ENCODE measurements at regions not wholly inside any gene's neighbourhood (a gene's known extent, or its start where the extent isn't known, plus 50 kb on each side); places are given as distances from the start of the nearest gene placed in this dataset.
A peak's percentile ranks its signal among the peaks of the same experiment; 100 is the strongest.

DNA sequence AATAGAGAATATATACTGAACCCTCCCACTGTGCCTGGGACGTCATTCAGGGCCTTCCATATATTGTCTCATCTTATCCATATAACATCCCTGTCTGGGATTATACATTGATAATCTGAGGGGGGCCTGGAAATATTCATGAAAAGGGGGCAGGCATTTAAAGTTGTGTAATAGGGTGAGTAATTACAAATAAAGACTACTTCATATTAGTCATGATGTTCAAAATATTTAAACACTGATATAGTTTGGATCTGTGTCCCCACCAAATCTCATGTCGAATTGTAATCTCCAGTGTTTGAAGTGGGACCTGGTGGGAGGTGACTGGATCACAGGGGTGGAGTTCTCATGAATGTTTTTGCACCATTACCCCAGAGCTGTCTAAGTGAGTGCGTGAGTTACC, 97.8 kb downstream of the AQP9 start:
- H3K4me1 Mint-ChIP-seq (ENCODE audit: low read depth): no peaks in the 10 kb centered on the region
- H3K9me3 Mint-ChIP-seq: no peaks in the 10 kb centered on the region
- peaks cover 2% of the 10 kb centered on the region for H3K27me3 Mint-ChIP-seq
- no peaks in the 10 kb centered on the region for H3K36me3 Mint-ChIP-seq (ENCODE audit: low read depth)
- H3K27ac Mint-ChIP-seq: no peak overlapping the region
- no peak overlapping the region for H3K4me3 Mint-ChIP-seq

DNA sequence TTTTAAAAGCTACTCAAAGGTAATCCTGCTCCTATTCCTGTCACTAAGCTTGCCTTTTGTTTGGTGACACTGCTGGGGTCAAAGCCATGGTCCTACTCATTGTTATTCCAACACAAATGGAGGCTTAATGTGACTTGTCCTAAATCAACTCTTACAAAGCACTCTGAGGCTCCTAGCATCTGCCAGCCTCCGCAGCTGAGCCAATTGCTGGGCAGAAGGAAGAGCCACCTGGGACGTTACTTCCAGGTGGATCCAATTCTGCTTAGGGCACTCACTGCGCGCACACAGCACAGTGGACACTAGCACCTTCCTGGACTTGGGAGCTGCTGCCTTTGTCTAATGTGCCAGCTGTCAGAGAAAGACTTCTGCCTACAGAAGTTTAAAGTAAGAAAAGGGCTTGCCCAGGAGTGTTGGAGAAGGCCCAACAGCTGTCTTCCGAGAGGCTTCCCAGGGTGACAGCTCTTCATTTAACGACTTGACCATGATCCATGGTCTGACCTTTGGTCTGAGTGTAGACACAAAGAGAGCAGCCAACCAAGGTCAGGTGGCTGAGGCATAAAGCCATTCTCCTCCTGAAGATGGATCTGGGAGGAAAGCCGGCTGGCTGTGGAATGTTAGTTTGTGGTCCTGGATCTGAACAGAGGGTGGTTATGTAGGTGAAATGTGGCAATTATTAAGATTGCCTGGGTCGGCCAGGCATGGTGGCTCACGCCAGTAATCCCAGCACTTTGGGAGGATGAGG, 102.2 kb downstream of the AQP9 start:
- Mint-ChIP-seq H3K27ac (no peak overlapping the region), H3K27me3 (no peaks in the 10 kb centered on the region), H3K4me1 (ENCODE audit: low read depth) (no peaks in the 10 kb centered on the region), H3K4me3 (no peak overlapping the region), H3K36me3 (ENCODE audit: low read depth) (no peaks in the 10 kb centered on the region), H3K9me3 (no peaks in the 10 kb centered on the region)

DNA sequence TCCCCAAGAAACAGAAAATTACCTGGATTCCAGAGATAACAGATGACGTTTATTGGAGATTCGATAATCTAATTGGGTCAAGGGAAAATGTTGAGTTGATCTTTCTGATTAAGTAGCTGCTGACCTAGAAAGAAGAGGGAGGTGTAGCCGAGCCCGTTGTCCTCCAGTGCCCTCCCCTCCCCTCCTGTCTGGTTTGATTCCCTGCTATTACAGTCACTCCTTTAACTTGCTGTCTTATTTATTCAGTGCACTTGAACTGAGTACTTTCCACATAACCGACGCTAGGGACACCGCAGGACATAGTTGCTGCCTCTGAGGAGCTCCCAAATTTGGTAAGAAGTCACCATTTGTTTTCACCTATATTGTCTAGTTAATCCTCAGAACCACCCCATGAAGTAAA, 103.7 kb downstream of the AQP9 start:
- Mint-ChIP-seq H3K27ac (no peak overlapping the region), H3K4me1 (ENCODE audit: low read depth) (no peaks in the 10 kb centered on the region), H3K4me3 (no peak overlapping the region)

DNA sequence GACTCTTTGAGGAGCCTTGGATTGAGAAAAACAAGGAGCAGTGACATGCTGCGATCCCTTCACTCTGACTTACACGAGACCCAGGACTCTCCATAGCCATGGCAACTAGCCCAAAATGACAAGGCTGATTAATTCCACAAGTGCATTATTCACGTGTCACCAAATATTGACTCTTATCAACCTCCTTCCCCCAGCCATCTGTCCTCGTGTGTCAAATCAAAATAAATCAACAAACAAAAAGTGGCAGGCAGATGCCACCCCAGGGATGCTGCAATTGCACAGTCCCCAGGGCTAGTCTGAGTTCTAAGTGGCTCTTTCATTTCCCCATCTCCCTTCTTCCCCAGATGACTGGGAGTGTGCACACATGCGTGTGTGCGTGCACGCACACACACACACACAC, 104.9 kb downstream of the AQP9 start:
- H3K27ac Mint-ChIP-seq: no peak overlapping the region
- H3K4me3 Mint-ChIP-seq: no peak overlapping the region
- H3K9me3 Mint-ChIP-seq: no peaks in the 10 kb centered on the region
- H3K4me1 Mint-ChIP-seq (ENCODE audit: low read depth): no peaks in the 10 kb centered on the region
- no peaks in the 10 kb centered on the region for H3K36me3 Mint-ChIP-seq (ENCODE audit: low read depth)
- H3K27me3 Mint-ChIP-seq: no peaks in the 10 kb centered on the region

More for the DNA sequence above, 103.7 kb downstream of the AQP9 start:
- Mint-ChIP-seq H3K27me3 (no peaks in the 10 kb centered on the region), H3K9me3 (no peaks in the 10 kb centered on the region), H3K36me3 (ENCODE audit: low read depth) (no peaks in the 10 kb centered on the region)

DNA sequence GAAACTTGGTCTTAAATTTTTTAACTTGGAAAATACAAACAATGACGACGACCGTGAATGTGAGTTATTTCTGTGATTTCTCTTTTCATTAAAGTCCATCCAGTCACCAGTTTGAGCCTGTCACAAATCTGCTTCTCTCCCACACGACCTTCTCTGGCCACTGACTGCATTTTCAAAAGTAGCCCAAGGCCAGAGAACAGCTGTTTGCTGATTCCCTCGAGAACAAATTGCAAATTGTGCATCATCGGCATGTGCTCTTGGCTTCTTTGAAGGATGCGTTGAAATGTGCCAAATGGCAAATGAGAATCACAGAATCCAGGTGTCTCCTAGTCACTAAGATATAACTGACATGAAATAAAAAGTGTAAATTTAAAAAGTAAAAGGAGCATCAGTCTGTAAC, 106.4 kb downstream of the AQP9 start:
- Mint-ChIP-seq H3K27me3 (no peaks in the 10 kb centered on the region), H3K9me3 (no peaks in the 10 kb centered on the region), H3K27ac (no peak overlapping the region), H3K4me1 (ENCODE audit: low read depth) (peaks cover 3% of the 10 kb centered on the region), H3K4me3 (no peak overlapping the region), H3K36me3 (ENCODE audit: low read depth) (no peaks in the 10 kb centered on the region)

DNA sequence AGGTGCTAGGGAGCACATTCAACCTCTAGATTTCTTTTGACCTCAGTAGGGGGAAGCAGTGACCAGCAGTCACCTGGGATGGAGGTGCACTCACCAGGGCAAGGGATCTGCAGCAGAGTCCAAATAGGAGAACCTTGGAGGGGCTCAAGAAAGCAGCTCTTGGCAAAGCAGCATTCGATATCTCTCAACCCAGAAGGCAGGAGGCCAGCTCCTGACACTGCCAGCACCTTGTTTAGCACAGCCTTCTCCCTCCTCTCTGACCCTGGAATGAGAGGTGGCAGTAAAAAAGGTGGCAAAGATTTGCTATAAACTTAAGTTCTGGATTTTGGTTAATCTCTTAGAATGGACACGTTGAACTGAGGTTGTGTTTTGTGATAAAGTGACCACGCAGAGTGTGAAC, 107.9 kb downstream of the AQP9 start:
- peaks cover 13% of the 10 kb centered on the region for H3K4me1 Mint-ChIP-seq (ENCODE audit: low read depth)
- H3K27me3 Mint-ChIP-seq: no peaks in the 10 kb centered on the region
- no peaks in the 10 kb centered on the region for H3K36me3 Mint-ChIP-seq (ENCODE audit: low read depth)
- H3K27ac Mint-ChIP-seq: no peak overlapping the region
- H3K4me3 Mint-ChIP-seq: no peak overlapping the region
- no peaks in the 10 kb centered on the region for H3K9me3 Mint-ChIP-seq

DNA sequence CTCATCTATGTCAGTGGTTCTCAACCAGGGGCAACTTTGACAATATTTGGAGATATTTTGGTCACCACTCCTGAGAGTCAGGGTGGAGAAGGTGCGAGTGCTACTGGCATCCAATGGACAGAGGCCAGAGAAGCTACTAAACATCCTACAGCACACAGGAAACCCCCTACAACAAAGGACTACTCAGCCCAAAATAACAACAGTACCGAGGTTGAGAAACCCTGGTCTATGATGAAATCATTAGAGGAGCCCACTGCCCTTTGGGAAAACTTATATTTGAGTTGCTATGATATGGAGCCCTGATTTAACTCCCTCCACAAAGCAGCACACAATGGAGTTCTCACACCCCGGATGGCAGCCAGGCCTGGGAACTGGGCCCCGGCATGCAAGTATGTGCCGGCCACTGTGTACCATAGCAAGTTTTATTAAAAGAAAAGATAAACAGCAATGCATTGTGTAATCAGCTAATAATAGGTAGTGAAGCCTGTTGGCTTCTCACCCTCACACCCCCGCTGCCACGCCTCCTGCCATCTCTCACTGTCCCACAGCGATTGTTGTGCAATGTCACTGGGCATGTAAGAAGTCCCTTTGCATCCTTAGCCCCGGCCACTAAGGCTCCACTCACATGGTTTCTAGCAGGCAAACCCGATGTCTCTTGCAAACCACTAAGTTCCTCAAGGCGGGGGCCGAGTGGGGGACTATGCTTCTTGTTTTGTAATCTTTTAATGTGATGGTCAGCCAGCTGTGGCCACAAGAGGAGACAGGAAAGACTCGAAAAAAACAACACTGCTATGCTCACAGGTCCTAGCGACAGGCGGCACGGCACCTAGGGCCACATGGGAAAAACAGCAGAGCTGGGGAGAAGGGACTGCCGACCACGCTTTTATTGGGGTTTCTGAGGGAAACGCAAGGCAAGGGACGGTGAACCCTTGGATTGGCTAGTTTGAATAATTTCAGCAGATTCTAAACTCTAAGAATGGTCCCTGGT, 110.0 kb downstream of the AQP9 start:
- no peak overlapping the region for H3K27ac Mint-ChIP-seq
- no peaks in the 10 kb centered on the region for H3K36me3 Mint-ChIP-seq (ENCODE audit: low read depth)
- H3K27me3 Mint-ChIP-seq: peaks cover 8% of the 10 kb centered on the region
- H3K4me1 Mint-ChIP-seq (ENCODE audit: low read depth): peaks cover 13% of the 10 kb centered on the region
- no peaks in the 10 kb centered on the region for H3K9me3 Mint-ChIP-seq
- H3K4me3 Mint-ChIP-seq: no peak overlapping the region

DNA sequence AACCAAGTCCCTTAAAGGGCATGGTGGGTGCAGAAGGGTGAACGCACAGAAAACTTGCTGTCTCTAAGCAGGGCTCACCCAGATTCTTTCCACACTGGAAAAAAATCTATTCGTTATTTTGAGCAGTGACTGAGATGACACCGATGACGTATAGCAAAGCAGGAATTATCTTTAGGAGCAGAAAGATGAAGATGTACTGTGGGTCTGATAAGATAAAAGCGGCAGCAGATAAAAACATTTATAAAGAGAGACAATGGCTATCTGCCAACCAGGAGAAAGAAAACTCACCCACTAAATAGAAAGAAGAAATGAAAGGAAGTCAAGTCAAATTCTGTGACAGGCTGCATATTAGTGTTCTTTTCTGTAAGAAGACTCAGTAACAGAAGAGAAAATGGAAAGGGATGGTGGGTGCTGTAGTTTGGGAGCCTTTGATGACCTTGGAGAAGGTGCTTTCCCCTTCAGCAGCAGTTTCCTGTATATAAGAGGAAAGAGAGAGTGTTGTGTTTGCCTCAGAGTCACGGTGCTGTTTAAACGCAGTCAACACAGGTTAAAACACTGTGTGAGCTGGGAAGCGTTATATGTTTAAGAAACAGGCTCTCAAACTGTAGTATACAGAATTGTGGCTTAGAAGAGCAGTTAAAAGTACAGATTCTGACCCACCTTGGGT, 111.6 kb downstream of the AQP9 start:
- peaks cover 19% of the 10 kb centered on the region for H3K27me3 Mint-ChIP-seq
- no peaks in the 10 kb centered on the region for H3K36me3 Mint-ChIP-seq (ENCODE audit: low read depth)
- H3K4me3 Mint-ChIP-seq: peak overlapping the region; percentile 60
- H3K9me3 Mint-ChIP-seq: no peaks in the 10 kb centered on the region
- peaks cover 13% of the 10 kb centered on the region for H3K4me1 Mint-ChIP-seq (ENCODE audit: low read depth)
- H3K27ac Mint-ChIP-seq: peak overlapping the region; percentile 74

DNA sequence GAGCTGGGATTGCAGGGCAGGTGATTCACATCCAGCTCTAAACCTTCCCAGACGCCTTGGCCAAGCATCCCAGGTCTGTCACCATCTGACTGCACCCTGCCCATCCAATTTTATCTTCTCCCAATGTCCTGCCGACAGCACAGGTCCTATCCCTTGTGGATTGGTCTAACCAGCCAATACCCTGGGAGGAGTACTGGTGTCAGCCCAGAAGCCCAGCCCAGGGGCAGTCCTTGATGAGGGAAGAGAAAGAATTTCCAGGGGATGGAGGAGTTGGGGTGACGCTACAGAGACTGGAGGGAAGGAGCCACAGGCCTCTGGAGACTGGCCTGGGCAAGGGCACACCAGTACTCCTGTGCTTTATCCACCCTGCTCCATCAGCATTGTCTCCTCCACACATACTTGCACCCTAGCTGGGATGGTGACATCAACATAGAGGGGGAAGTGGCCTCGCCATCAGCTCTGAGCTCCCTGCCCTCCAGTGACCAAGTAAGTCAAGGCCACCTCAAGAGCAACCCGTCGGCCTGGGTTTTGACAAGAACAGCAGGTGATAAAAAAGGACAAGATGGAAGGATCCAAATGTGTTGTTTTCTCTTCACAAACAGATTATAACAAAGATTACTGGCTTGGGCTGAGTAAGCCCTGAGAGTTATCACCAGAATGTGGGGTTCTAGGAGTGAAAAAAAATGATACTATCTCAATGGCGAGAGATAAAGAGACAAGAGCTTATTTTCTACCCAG, 114.6 kb downstream of the AQP9 start:
- Mint-ChIP-seq H3K9me3 (no peaks in the 10 kb centered on the region), H3K4me3 (no peak overlapping the region), H3K27me3 (peaks cover 25% of the 10 kb centered on the region), H3K36me3 (ENCODE audit: low read depth) (no peaks in the 10 kb centered on the region), H3K4me1 (ENCODE audit: low read depth) (peaks cover 13% of the 10 kb centered on the region), H3K27ac (no peak overlapping the region)

DNA sequence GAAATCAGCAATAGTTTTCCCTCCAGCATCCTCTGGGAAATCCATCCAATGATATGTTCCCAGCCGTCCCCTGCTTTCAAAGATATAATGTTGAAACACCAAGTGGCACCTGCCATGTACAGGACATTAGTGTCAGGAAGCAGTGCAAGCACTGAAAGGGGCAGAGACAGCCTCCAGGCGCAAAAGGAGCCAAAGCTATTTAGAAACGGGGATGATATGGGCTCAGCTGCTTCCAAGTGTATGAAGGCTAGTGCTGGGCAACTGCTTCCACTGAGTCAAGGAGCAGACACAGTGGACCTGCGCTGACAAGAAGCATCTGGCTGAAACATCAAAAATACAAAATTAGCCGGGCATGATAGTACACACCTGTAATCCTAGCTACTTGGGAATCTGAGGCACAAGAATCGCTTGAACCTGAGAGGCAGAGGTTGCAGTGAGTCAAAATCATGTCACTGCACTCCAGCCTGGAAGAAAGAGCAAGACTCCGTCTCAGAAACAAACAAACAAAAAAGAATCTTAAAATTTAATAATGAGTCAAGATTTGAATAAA, 119.7 kb downstream of the AQP9 start:
- no peak overlapping the region for H3K27ac Mint-ChIP-seq
- H3K36me3 Mint-ChIP-seq (ENCODE audit: low read depth): no peaks in the 10 kb centered on the region
- peaks cover 19% of the 10 kb centered on the region for H3K27me3 Mint-ChIP-seq
- no peak overlapping the region for H3K4me3 Mint-ChIP-seq
- H3K9me3 Mint-ChIP-seq: no peaks in the 10 kb centered on the region
- H3K4me1 Mint-ChIP-seq (ENCODE audit: low read depth): no peaks in the 10 kb centered on the region

DNA sequence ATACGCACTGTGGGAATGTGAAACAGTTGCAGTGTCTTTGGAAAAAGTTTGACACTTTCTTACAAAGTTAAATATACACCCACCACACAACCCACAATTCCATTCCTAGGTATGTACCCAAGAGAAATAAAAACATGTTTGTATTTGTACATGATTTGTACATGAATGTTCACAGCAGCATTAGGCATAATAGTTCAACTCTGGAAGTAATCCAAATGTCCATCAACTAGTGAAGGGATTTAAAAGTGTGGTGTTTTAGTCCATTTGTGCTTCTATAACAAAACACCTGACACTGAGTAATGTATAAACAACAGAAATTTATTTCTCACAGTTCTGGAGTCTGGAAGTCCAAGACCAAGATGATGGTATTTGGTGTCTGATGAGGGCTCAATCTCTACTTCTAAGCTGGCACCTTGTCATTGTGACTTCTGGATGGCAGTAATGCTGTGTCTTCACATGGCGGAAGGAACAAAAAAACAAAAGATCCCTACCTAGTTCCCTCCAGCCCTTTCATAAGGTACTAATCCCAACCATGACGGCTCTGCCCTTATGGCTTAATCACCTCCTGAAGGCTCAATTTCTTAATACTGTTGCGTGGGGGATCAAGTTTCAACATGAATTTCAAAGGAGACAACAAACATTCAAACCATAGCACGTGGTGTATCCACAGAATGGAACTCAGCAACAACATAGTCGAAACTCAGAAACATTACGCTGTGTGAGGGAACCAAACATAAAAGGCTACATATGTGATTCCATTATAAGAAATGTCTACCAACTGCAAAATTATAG, 120.5 kb downstream of the AQP9 start:
- Mint-ChIP-seq H3K9me3 (no peaks in the 10 kb centered on the region), H3K4me3 (no peak overlapping the region), H3K27ac (no peak overlapping the region), H3K27me3 (peaks cover 15% of the 10 kb centered on the region), H3K36me3 (ENCODE audit: low read depth) (no peaks in the 10 kb centered on the region), H3K4me1 (ENCODE audit: low read depth) (no peaks in the 10 kb centered on the region)

DNA sequence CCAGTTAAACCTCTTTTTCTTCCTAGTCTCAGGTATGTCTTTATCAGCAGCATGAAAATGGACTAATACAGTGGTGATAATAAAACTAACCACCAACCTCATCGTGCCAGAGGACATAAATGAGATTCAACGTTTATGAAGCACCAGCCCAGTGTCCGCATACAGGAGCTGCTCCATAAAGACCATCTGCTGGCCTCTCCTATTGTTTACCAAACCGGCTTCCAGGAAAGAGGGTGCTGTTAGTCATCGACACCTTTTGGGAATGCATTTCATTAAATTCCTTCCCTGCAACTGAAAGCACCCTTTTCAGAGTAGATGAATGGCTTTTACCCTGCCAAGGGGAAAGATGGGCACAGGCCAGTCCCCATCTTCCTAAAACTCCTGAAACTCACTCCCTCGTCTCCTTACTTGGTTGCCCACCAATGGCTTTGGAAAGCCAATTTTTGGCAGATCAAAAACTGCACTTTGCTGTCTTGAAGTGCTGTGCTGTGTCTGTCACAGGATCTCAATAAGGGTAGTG, 122.1 kb downstream of the AQP9 start:
- H3K27ac Mint-ChIP-seq: no peak overlapping the region
- no peak overlapping the region for H3K4me3 Mint-ChIP-seq
- peaks cover 2% of the 10 kb centered on the region for H3K27me3 Mint-ChIP-seq
- H3K9me3 Mint-ChIP-seq: no peaks in the 10 kb centered on the region
- no peaks in the 10 kb centered on the region for H3K36me3 Mint-ChIP-seq (ENCODE audit: low read depth)
- H3K4me1 Mint-ChIP-seq (ENCODE audit: low read depth): no peaks in the 10 kb centered on the region

DNA sequence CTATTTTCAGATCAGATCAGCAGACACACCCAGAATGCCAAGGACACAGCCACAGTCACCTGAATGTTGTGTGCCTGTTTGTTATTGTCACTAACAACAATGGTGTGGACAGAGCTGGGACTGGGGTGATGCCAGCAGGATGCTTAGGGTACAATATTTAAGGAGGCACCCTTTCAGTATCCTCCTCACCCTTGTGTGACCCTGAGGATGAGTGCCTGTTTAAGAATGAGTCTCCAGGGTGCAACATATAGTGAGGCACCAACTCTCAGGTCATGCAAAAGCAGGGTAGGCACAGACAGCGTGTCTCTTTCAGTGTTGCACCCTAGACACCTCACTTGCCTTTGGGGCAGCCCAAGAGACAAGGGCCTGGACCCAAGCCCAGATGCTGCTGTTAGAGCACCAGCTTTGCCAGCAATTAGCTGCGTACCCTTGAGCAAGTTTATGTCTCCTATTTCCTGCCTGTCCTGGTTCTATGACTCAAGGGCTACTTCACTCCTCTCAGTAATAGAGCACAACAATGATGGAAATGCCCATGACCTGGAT, 122.6 kb downstream of the AQP9 start:
- no peak overlapping the region for H3K27ac Mint-ChIP-seq
- H3K9me3 Mint-ChIP-seq: no peaks in the 10 kb centered on the region
- H3K36me3 Mint-ChIP-seq (ENCODE audit: low read depth): no peaks in the 10 kb centered on the region
- H3K27me3 Mint-ChIP-seq: no peaks in the 10 kb centered on the region
- H3K4me3 Mint-ChIP-seq: no peak overlapping the region
- no peaks in the 10 kb centered on the region for H3K4me1 Mint-ChIP-seq (ENCODE audit: low read depth)
